ENCODE measurements at regions not wholly inside any gene's neighbourhood (a gene's known extent, or its start where the extent isn't known, plus 50 kb on each side); places are given as distances from the start of the nearest gene placed in this dataset.
"Not testable (repeated sequence)": the region's sequence is repeated elsewhere in the genome, so short reads cannot be mapped to it uniquely, and the experiment has no call there.

DNA sequence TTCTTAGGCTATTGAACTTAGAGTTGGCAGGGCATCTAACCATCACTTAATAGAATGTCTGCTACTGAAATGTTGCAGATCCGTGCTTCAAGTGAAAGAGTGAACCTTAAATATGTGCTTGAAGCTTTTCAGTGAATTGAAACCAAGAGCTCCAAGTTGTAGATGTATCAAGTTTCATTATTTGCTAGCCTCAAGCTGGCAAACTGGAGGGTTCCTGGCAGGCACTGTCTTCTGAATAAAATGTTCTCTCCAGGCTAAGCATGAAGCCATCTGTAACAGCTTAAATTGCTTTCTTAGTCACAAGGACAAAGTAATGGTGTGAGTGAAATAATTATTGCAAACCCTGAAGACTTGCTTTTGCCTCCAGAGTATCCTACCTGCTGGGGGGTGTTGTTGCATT, 415.0 kb upstream of the SPRY2 start:
- no peak for FAIRE-seq

DNA sequence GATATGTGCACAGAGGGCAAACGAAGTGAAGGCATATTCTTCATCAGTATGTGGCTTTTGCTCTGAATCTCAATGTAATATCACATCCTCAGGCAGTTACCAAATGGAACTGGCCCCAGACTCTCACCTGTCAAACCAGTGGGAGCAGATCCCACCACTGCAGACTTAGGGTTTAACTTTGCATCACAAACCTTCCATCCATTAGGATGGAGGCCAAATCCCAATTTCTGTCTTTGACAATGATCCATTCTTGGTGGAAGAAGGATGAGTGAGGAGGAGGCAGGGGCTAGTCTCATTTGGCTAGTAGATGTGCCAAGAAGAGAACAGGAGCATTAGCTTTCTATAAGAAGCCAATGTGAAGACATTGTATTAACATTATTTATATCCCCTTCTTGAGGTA, 413.5 kb upstream of the SPRY2 start:
- no peak for FAIRE-seq

DNA sequence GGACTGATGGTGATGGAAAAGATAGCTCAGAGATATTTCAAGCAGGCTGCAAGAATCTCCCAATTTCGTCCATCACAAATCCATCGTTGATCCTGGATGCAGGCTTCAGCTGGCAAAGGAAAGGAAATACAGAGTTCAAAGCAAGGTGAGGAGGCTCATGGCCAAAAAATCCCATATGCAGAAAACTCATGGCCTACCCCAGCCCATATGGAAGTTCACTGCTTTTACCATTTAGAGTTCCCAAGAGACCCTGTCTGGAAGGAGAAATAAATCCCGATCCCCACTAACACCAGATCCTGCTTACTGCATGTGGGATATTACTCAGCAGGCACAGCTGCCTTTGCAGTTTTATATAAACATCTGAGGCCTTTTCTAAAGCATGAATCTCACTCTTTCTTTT, 412.9 kb upstream of the SPRY2 start:
- FAIRE-seq, result no peak

DNA sequence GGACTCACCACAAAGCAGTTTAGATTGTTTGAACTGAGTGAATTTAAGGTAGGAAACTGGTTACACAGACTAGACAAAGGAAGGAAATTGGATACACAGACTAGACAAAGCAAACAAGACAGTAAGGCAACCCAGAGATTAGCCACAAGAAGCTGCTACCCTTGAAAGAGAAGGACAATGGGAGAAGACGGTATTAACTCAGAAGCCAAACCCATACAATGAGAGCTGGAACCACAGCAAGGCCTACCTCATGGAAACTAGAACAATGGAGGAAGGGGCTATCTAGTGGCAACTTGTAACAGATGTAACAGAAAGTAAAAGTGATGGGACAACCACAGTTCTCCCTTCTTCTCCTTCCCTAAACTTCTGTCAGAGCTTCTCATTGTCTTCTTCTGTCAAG, 410.9 kb upstream of the SPRY2 start:
- no peak for FAIRE-seq

DNA sequence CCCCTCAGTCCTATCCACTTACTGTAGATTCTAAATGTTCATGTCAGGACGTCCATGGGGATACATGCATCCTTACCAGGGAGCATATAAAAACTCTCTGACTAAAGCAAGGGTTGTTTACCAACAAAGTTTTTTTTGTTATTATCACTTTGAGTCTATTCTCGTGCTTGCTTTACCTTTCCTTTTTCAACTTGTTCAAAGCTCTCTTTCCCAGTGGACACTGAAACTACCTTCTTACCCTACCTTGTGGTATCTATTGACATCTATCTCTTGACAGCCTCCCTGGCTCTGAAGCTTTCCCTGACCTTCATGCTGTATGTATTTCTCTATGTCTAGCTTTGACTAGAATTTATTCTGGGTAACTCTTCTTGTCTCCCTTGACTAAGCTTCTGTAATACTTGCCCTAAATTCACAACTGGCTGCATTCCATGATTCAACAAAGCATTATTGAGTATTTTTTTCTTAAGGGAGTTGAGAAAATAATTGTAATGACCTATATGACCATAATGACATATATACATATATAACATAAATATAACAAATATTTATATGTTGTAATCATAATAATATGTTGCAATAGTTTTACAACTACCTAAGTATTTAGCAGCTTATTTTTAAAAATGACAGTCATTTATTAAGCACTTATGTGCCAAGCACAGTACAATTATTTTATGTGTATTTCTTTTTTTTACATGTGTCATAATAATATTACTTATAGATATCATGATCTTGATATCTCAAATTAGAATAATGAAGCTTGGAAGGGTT, 403.4 kb upstream of the SPRY2 start:
- no peak for FAIRE-seq

DNA sequence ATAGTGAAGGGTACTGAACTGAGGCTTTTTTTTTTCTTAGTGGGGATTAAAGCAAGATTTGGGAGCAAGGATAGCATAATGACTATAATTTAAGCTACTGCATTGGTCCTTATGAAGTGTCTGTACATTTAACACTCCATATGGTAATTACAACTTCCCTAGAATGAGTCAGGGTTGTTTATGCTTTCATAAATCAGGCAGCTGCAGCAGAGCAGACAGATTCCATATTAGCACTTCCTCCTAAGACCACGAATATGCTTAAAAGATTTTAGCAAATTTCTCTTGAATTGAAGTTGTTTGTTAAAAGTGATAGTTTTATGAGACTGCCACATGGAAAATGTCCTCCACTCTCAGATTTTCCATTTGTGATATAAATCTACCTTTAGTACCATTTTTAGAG, 401.1 kb upstream of the SPRY2 start:
- no peak for FAIRE-seq

DNA sequence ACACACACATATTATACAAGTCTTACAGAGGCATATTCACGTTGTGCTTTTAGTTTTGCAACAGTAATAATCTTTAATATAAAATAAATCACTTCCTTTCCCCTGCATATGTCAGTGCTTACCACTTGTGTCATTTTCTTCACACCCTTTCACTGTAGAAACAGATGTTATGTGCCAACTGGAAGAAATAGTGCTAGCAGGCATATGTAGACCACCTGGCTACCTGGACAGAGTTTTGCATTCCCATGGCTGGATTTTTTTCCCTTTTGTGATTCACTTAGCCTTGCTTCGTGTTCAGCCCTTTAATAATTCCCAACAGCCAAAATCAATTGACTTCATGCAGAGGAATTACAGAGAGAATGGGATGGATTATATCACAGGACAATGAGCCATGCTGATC, 399.1 kb upstream of the SPRY2 start:
- FAIRE-seq, result no peak

DNA sequence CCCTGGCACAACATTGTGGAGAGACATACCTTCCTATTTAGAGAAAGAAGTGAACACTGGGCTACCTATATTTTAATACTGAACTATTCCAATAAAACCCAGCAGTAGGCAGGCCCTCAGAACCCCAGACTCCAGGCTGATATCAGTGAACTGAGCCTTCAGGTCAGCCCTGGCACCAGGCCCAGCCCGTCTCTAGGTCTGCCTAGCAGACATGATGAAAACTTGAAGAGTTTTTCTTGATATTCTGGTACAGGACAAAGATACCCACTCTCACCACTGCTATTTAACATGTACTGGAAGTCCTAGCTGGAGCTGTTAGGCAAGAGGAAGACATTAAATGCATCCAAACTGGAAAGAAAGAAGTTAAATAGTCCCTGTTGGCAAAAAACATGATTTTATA, 396.6 kb upstream of the SPRY2 start:
- FAIRE-seq, result no peak

DNA sequence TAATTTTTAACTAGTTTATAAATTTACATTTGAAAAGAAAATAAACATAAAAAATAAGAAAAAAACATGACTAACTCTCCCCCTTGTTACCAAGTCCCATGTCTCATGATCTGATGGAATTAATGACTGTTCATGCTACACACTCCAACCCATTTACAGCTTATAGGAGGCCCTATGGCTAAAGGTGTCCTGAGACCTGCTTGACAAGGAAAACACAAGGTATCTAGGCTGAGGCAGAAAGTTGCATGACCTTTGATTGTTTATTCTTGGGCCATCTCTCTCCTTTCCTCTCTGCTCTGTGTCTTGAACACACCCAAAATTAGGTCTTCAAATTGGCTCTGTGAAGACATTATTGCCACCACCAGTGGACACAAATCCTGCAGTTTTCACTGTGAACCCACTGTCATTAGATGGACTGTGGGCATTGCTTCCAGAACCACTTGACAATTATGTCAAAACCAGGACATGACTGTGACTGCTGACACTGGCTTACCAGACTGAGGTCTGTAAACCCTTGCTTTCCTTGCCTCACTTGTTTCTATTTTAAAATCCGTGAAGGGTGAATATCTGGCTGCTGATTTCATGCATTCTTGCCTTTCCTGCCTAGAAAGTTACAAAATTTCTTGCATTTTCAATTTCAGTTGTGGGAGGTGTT, 386.5 kb upstream of the SPRY2 start:
- no peak for FAIRE-seq

DNA sequence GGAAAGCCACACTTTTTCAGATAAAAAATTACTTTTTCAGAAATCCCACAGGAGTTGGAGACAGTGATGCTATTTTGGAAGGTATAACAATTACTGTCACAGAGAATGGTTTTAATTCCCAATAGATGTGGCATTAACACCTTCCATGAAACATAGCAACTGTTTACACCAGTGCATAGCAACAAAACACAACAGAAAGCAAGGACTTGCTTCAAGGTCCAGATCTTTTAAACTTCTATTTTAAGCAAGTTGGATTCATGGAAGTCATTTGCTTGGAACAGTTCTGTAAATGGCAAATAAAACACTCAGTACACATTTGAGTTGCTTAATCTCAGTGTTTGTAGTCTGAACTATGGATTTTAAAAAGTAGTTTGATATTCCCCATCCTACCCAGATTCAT, 385.9 kb upstream of the SPRY2 start:
- no peak for FAIRE-seq

DNA sequence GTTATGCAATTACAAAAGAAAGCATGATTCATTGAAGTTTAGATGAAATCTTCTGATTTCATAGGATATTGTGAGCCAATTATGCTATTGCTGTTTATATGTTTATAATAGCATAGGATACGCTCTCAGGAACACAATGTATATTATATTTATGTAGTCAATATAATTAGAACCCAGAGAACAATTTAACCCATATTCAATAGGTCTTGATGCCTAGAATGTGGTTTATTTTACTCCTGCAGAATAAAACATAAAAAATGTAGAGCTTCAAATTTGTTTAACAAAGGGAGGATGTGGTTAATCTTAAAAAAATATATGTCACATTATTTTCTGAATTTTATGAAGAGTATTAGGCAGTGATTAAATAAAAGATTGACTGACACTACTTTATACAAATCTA, 380.8 kb upstream of the SPRY2 start:
- no peak for FAIRE-seq

DNA sequence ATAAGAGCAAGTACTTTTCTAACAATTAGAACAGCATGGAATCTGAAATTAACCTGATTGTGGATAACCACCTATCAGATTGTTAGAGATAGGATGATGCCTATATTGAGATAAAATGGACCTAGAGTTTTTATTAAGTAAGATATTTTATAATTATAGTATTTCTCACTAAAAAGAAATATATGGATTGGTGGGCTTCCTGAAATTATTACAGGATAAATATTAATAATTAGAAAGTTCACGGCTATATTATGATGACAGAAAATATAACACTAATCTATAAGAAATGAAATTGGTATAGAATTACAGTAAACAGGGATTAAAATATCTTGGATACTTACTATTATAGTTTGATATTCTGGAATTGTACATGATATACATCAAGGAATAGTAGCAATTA, 378.0 kb upstream of the SPRY2 start:
- no peak for FAIRE-seq

DNA sequence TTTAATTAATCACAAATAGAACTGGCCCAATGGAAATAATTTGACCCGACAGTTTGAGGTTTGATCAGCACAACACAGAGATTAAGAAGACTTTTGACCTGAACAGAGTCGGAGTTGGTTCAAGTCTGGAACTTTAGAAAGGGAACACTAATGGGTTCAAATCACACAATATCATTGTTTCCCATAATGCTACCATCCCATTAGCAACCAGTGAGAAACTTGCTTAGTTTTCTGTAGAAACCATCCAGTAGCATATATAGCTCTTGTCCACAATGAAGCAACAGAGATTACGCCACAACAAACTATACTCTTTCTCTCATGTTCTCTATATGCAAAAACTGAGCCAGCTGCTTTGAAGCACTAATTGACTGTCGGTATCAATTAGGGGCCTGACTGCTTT, 376.9 kb upstream of the SPRY2 start:
- FAIRE-seq, result no peak

DNA sequence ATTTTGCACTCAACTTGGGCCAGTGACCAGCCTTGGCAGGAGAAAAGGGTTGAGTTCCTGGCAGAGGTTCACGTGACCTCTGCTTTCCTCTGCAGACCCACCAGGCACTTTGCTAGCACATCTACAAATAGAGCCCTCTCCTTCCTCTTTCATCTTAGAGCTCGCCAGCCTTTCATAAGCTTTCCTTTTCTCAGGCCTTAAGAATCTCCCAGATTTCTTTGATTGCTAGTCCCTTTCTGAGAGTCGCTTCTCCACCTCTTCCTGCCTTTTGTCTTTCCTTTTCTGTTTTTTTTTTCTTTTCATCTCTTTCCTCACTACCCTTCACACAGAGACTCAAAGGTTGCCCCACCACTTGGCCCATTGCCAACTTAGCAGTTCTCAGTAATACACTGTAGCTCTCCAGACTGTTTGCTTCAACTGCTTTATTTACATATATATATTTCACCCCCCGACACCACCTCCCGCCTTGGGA, 375.7 kb upstream of the SPRY2 start:
- FAIRE-seq, result no peak

DNA sequence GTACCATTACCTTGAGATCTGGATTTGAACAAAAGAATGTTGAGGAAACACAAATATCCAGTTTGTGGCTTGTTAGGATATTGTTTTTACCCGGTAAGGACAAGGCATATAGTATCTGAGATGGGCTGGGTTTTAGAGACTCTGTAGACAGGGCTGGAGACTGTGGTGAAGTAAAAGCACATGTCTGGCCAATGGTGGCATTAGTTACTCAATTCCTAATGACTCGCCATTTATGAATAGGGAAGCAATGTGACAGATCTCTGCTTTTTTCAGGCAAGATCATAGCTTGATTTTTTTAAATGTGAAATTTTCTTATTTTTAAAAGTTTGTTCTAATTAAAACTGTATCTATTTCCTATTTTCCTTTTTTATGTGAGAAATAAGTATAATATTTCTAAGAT, 371.1 kb upstream of the SPRY2 start:
- no peak for FAIRE-seq

DNA sequence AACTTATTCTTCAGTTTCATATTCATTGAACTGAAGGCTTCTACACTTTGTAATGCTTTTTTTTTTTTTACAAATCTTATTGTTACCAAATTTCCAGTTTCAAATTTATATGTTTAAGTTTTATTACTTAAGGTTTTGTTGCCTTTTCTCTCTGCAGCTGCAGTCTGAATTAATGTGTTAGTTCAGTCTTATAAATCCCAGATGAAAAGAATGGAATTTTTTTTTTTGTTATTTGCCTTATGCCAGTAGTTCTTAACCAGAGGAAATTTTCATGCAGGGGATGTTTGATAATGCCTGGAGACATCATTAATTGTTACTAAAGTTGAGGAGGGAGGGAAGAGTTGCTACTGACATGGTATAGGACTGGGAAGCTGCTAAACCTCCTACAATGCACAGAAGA, 367.9 kb upstream of the SPRY2 start:
- FAIRE-seq, result no peak

DNA sequence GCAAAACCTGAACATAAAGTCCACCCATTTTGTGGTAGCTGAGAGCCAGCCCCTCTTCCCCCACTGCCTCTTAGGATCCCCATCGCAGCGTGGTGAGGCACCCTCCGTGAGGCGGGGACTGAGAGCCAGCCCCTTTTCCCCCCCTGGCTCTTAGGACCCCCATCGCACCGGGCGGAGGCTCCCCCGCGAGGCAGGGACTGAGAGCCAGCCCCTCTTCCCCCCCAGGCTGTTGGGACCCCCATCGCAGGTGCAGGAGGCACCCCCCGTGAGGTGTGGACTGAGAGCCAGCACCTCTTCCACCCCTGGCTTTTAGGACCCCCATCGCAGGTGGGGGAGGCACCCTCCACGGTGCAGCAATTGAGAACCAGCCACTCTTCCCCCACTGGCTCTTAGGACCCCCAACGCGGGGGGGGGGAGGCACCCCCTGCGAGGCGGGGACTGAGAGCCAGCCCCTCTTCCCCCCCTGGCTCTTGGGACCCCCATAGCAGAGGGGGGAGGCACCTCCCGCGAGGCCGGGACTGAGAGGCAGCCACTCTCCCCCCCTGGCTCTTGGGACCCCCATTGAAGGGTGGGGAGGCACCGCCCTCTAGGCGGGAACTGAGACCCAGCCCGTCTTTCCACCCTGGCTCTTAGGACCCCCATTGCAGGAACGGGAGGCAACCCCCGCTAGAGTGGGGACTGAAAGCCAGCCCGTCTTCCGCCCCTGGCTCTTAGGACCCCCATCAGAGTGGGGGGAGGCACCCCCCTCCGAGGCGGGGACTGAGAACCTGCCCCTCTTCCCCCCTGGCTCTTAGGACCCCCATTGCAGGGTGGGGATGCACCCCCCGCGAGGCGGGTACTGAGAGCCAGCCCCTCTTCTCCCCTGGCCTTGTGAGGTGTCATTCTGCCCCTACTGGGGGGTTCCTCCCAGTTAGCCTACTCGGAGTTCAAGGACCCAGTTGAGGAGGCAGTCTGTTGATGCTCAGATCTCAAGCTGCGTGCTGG, 366.4 kb upstream of the SPRY2 start:
- FAIRE-seq, result no peak

DNA sequence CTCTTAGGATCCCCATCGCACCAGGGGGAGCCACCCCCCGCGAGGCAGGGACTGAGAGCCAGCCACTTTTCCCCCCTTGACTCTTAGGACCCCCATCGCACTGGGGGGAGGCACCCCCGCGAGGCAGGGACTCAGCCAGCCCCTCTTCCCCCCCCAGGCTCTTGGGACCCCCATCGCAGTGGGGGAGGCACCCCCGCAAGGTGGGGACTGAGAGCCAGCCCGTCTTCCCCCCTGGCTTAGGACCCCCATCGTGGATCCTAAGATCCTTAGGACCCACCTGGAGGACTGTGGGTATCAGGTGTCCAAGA, 365.2 kb upstream of the SPRY2 start:
- FAIRE-seq, result no peak

DNA sequence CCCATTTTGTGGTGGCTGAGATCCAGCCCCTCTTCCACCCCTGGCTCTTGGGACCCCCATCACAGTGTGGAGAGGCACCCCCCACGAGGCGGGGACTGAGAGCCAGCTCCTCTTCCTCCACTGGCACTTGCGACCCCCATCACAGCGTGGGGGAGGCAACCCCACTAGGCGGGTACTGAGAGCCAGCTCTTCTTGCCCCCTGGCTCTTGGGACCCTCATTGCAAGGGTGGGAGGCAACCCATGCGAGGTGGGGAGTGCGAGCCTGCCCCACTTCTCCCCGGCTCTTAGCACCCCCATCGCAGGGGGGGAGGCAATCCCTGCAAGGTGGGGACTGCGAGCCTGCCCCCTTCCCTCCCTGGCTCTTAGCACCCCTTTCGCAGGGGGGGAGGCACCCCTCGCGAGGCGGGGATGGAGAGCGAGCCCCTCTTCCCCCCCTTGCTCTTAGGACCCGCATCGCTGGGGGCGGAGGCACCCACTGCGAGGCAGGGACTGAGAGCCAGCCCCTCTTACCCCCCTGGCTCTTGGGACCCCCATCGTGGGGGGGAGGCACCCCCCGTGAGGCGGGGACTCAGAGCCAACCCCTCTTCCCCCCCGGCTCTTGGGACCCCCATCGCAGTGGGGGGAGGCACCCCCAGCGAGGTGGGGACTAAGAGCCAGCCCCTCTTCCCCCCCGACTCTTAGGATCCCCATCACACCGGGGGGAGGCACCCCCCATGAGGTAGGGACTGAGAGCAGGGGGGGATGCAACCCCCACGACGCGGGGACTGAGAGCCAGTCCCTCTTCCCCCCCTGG, 364.6 kb upstream of the SPRY2 start:
- FAIRE-seq, result no peak

DNA sequence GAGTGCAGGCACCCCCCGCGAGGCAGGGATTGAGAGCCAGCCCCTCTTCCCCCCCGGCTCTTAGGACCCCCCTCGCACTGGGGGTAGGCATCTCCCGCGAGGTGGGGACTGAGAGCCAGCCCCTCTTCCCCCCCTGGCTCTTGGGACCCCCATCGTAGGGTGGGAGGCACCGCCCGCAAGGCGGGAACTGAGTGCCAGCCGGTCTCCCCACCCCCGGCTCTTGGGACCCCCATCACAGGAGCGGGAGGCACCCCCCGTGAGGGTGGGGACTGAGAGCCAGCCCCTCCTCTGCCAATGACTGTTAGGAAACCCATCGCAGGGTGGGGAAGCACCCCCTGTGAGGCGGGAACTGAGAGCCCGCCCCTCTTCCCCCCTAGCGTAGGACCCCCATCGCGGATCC, 363.4 kb upstream of the SPRY2 start:
- FAIRE-seq, result no peak

DNA sequence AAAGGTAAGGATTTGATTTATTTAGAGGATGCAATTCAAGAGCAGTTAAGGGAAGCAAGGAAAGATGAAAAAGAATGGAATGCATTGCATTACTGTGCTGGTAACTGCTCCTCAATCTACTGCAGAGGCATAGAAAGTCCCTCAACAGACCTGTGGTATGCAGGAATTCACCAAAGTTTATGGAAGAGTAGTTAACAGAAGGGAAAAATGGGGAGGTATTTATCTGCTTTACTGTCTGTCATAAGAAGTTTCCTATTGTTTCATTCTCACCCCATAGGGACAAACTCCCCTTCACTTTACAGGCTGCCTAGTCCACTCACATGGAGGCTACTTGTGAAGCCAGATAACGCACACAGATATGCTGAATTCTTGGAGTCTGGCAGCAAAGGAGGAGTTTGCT, 354.9 kb upstream of the SPRY2 start:
- no peak for FAIRE-seq

DNA sequence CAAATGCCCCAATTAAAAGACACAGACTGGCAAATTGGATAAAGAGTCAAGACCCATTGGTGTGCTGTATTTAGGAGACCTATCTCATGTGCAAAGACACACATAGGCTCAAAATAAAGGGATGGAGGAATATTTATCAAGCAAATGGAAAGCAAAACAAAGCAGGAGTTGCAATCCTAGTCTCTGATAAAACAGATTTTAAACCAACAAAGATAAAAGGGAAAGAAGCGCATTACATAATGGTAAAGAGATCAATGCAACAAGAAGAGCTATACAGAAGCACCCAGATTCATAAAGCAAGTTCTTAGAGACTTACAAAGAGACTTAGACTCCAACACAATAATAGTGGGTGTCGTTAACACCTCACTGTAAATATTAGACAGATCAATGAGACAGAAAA, 350.9 kb upstream of the SPRY2 start:
- not testable (repeated sequence) for FAIRE-seq

DNA sequence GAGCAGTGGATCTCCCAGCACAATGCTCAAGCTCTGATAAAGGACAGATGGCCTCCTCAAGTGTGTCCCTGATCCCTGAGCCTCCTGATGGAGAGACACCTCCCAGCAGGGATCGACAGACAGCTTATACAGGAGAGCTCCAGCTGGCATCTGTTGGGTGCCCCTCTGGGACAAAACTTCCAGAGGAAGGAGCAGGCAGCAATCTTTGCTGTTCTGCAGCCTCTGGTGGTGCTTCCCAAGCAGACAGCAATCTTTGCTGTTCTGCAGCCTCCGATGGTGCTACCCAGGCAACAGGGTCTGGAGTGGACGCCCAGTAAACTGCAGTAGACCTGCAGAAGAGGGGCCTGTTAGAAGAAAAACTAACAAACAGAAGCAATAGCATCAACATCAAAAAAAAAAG, 349.3 kb upstream of the SPRY2 start:
- FAIRE-seq, result no peak
